22Rv1 (cell line): ENCODE measurements at regions not wholly inside any gene's neighbourhood (a gene's known extent, or its start where the extent isn't known, plus 50 kb on each side); places are given as distances from the start of the nearest gene placed in this dataset.

ENCODE experiments used
- ZFX ChIP-seq: fragments of 450-650 bp; IDR thresholded peaks from 2 replicates; pipeline ENCODE4 v1.6.1; 2017; ENCODE audit warnings: antibody characterized with exemption, borderline replicate concordance
- TF ChIP-seq, protein P1 (sequence below): fragments of 450-650 bp; IDR thresholded peaks from 2 replicates; pipeline ENCODE4 v1.5.1; 2017; ENCODE audit warnings: mild to moderate bottlenecking

DNA sequence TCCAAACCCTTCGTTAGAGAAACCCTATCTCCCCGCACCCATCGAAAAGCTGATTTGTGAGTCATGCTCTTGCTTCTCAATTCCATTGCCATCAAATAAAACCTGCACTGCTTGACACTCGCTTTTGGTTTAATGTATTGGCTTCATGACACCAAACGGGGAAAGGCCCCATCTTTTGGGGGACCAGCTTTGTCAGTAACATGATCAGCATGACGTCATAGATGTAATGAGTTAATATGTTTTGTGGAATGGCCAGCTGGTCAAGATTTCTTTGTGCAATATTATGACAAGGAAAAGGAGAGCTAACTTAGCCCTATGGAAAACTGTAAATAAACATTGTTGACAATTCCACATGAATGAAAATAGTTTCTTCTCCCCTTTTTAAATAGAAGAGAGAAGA, 1260.5 kb upstream of the CELF2 start:
- TF ChIP-seq, protein P1, sequence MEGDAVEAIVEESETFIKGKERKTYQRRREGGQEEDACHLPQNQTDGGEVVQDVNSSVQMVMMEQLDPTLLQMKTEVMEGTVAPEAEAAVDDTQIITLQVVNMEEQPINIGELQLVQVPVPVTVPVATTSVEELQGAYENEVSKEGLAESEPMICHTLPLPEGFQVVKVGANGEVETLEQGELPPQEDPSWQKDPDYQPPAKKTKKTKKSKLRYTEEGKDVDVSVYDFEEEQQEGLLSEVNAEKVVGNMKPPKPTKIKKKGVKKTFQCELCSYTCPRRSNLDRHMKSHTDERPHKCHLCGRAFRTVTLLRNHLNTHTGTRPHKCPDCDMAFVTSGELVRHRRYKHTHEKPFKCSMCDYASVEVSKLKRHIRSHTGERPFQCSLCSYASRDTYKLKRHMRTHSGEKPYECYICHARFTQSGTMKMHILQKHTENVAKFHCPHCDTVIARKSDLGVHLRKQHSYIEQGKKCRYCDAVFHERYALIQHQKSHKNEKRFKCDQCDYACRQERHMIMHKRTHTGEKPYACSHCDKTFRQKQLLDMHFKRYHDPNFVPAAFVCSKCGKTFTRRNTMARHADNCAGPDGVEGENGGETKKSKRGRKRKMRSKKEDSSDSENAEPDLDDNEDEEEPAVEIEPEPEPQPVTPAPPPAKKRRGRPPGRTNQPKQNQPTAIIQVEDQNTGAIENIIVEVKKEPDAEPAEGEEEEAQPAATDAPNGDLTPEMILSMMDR, result no peak
- TF ChIP-seq ZFX, result no peak
